ENCODE measurements at regions not wholly inside any gene's neighbourhood (a gene's known extent, or its start where the extent isn't known, plus 50 kb on each side); places are given as distances from the start of the nearest gene placed in this dataset.
A peak's percentile ranks its signal among the peaks of the same experiment; 100 is the strongest.

DNA sequence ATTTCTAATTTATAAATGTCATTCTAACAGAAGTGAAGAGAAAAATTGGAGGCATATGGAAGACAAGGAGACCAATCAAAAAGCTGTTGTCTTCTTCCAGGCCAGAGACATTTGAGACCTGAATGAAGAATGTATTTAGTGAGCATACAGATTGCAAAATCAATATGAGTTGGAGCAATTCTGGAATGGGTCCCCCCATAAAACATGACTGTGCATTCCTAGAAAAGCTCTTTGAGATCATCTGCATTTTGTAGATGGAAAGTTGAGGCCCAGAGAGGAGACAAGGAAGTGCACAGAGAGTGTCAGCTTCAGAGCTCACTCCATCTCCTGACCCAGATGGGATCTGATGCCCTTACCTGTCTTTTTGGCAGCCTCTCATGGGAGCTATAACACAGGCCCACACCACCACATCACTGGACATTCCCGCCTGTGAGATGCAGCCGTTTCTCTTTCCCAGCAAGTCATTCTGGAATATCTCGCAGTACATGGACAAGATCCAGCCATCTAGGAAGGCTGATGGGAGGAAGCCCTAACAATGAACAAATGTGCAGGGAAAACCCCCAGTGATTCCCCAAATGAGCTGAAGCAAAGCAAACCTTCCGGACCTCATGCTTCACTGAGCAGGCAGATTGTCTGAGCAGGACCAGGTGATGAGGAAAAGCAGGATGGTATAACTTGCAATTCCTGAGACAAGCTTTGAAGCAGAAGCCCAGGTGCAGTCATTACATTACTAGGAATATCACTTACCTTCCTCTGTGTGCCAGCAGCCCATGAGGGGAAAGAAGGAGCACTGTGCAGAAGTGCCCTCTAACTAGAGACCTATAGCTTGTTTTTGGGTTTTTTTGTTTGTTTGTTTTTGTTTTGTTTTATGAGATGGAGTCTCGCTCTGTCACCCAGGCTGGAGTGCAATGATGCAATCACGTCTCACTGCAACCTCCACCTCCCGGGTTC is 445.6 kb downstream of the PLPP3 start:
- peak; percentile 61 for DNase-seq (ENCODE audit: low read depth)

DNA sequence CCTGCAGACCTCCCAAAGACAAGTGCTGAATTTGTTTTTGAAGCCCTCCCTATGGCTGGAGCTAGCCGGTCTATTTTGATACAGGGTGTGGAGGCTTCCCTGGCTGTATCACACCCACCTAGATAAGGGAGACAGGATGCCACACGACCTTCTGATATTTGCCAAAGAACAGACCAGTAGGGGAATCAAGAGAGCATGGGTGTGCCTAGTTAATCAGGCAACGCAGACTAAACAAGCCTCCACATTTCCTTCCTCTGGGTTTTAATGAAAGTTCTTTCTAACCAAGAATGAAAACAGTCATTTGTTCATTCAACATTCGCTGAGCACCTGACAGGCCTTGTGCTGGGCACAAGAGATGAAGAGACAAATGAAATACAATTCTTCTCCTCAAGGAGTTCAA is 446.8 kb downstream of the PLPP3 start:
- peak overlapping the region; percentile 18 for H3K4me3 ChIP-seq (ENCODE audit: low read depth, low read length)
- DNase-seq (ENCODE audit: low read depth): peak; percentile 22
- TF ChIP-seq, protein P1, sequence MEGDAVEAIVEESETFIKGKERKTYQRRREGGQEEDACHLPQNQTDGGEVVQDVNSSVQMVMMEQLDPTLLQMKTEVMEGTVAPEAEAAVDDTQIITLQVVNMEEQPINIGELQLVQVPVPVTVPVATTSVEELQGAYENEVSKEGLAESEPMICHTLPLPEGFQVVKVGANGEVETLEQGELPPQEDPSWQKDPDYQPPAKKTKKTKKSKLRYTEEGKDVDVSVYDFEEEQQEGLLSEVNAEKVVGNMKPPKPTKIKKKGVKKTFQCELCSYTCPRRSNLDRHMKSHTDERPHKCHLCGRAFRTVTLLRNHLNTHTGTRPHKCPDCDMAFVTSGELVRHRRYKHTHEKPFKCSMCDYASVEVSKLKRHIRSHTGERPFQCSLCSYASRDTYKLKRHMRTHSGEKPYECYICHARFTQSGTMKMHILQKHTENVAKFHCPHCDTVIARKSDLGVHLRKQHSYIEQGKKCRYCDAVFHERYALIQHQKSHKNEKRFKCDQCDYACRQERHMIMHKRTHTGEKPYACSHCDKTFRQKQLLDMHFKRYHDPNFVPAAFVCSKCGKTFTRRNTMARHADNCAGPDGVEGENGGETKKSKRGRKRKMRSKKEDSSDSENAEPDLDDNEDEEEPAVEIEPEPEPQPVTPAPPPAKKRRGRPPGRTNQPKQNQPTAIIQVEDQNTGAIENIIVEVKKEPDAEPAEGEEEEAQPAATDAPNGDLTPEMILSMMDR (IDR thresholded peaks at IDR 0.05; ENCODE audit: insufficient read depth, low read depth, low read length, missing control alignments): no peak

More for the DNA sequence above, 445.6 kb downstream of the PLPP3 start:
- TF ChIP-seq, protein P1 (IDR thresholded peaks at IDR 0.05; ENCODE audit: insufficient read depth, low read depth, low read length, missing control alignments): no peak
- H3K4me3 ChIP-seq (ENCODE audit: low read depth, low read length): peak overlapping the region; percentile 8

DNA sequence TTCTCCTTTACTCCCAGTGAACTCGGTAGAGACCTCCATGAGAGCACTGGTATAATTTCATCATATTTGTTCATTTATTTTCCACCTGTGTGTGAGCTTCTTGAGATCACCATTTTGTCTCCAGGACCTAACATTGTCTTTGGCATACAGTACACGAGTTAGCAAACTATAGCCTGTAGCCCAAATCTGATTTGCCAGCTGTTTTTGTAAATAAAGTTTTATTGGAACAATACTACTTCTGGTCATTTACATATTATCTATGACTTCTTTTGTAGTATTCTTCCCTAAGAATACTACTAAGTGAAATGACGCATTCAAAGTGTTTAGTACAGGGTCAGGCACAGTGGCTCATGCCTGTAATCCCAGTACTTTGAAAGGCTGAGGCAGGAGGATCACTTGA is 449.5 kb downstream of the PLPP3 start:
- DNase-seq (ENCODE audit: low read depth): no peak
- TF ChIP-seq, protein P1 (IDR thresholded peaks at IDR 0.05; ENCODE audit: insufficient read depth, low read depth, low read length, missing control alignments): no peak

GRCh38 chr1:56125316-56125715 is 454.0 kb downstream of the PLPP3 start:
- no peak for DNase-seq (ENCODE audit: low read depth)
- TF ChIP-seq, protein P1 (IDR thresholded peaks at IDR 0.05; ENCODE audit: insufficient read depth, low read depth, low read length, missing control alignments): no peak
- H3K4me3 ChIP-seq (ENCODE audit: low read depth, low read length): no peak overlapping the region

More for the DNA sequence above, 449.5 kb downstream of the PLPP3 start:
- H3K4me3 ChIP-seq (ENCODE audit: low read depth, low read length): no peak overlapping the region

DNA sequence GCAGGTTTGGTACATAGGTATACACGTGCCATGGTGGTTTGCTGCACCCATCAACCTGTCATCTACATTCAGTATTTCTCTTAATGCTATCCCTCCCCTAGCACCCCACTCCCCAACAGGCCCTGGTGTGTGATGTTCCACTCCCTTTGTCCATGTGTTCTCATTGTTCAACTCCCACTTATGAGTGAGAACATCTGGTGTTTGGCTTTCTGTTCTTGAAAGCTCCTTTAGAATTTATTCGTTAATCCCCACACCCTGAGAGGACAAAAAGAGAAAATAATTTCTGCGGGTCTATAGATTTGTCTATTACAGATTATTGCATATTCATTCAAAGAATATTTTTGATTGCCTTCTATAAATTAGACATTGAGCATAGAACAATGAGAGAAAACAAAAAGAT is 455.5 kb downstream of the PLPP3 start:
- DNase-seq (ENCODE audit: low read depth): no peak
- TF ChIP-seq, protein P1 (IDR thresholded peaks at IDR 0.05; ENCODE audit: insufficient read depth, low read depth, low read length, missing control alignments): no peak
- no peak overlapping the region for H3K4me3 ChIP-seq (ENCODE audit: low read depth, low read length)

- TF ChIP-seq, protein P1 (IDR thresholded peaks at IDR 0.05; ENCODE audit: insufficient read depth, low read depth, low read length, missing control alignments): no peak
- no peak overlapping the region for H3K4me3 ChIP-seq (ENCODE audit: low read depth, low read length)
- DNase-seq (ENCODE audit: low read depth): no peak
Measured at GRCh38 chr1:56123421-56123820, 455.9 kb downstream of the PLPP3 start.
